ENCODE measurements at regions not wholly inside any gene's neighbourhood (a gene's known extent, or its start where the extent isn't known, plus 50 kb on each side); places are given as distances from the start of the nearest gene placed in this dataset.

DNA sequence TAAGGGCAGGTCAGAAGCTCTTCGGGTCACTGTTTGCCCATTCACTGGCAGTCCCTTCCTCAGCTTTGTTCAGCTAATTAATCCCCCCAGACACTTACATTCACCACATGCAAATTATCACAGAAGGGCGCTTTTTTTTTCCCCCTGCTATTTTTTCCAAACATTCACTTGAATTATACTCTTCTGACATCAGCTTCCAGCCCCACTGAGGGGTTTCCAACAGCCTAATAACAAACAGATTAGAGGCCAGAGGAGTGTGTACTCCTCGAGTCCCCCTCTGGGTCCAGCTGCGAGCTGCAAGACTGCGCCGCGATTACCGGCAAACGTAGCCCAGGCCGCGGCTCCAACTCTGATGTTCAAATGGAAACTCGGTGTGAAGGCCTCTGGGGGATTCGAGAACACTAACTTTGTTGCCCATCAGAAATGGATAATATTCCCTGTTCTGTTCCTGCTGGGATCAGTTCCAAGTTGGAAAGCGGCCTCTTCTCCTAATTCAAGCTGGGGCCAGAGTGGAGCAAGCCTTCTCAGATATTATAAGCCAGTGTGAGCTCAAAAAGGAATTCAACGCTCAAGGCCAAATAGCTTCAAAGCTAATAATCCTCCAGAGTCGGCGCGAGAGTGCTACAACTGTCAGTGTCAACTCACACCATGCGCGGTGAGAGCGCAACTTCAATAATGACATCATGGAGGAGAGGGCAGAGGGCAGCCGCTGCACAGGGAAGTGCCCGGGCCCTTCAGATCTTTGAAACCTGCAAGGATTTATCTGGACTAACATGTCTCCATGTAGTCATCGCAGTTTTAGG is 560.8 kb downstream of the BNC2 start:
- no peak for DNase-seq (ENCODE audit: low spot score)
- Mint-ChIP-seq H3K27me3 (ENCODE audit: unreplicated experiment) (peaks cover 14% of the 10 kb centered on the region), H3K4me3 (ENCODE audit: unreplicated experiment) (no peak overlapping the region), H3K36me3 (ENCODE audit: low read depth, unreplicated experiment) (no peaks in the 10 kb centered on the region), H3K9me3 (ENCODE audit: unreplicated experiment) (no peaks in the 10 kb centered on the region), H3K4me1 (ENCODE audit: unreplicated experiment) (no peaks in the 10 kb centered on the region), H3K27ac (ENCODE audit: unreplicated experiment) (no peak overlapping the region)
- TF ChIP-seq, protein P1, sequence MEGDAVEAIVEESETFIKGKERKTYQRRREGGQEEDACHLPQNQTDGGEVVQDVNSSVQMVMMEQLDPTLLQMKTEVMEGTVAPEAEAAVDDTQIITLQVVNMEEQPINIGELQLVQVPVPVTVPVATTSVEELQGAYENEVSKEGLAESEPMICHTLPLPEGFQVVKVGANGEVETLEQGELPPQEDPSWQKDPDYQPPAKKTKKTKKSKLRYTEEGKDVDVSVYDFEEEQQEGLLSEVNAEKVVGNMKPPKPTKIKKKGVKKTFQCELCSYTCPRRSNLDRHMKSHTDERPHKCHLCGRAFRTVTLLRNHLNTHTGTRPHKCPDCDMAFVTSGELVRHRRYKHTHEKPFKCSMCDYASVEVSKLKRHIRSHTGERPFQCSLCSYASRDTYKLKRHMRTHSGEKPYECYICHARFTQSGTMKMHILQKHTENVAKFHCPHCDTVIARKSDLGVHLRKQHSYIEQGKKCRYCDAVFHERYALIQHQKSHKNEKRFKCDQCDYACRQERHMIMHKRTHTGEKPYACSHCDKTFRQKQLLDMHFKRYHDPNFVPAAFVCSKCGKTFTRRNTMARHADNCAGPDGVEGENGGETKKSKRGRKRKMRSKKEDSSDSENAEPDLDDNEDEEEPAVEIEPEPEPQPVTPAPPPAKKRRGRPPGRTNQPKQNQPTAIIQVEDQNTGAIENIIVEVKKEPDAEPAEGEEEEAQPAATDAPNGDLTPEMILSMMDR (IDR thresholded peaks at IDR 0.05; ENCODE audit: unreplicated experiment), result no peak

DNA sequence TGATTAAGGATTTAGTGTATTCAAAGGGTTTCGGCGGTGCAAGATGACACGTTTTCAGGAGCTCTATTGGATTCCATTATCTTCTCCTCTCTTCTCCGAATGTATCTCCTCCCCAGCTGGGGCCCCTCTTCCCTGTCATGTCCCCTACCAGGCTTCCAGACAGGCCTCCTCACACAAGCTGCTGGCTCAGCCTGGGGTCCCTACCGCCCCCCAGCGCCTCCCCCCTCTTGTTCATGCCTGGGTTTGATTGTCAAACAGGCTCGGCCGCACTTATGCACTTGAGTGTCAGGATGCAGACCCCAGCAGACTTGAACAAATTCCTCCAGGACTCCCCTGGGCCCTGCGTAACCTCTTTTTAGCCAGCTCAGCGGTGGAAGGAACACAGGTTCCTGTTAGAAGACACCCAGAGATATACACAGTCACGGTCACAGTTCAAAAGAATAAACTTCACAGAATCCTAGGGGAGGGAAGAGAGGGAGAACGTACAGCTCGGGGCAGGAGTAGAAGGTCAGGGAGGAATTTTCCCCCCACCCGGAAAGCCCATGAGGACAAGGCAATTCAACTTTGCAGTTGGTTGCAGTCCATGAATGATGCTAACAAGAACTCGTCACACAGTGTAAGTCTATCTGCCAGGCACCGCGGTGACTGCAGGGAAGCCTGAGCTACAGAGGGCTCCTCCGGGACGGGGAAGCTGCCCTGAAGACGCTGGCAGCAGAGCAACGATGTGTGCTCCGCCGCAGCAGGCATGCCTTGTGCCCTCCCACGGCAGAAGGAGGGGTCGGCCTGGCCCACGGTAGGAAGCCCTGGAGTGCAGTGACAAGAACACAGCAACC is 560.0 kb downstream of the BNC2 start:
- Mint-ChIP-seq H3K4me3 (ENCODE audit: unreplicated experiment) (no peak overlapping the region), H3K27ac (ENCODE audit: unreplicated experiment) (no peak overlapping the region)
- DNase-seq (ENCODE audit: low spot score), result no peak

DNA sequence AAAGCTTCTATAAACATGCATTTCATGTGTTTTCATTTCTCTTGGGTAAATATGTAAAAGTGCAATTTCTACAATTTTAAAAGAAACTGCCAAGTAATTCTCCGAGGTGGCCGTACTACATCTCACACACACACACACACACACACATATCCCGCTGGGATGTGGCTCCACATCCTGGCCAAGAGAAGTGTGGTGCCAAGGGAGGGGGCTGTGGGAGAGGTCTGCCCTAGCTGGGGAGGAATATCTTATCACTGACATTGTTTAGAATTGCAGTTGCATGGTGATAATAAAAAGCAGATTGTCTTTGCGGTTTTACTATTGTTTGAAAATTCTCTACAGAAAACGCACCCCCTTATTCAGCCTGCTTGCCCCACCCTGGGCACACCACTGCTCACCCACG is 558.4 kb downstream of the BNC2 start:
- Mint-ChIP-seq H3K4me3 (ENCODE audit: unreplicated experiment) (no peak overlapping the region), H3K9me3 (ENCODE audit: unreplicated experiment) (no peaks in the 10 kb centered on the region), H3K36me3 (ENCODE audit: low read depth, unreplicated experiment) (no peaks in the 10 kb centered on the region), H3K4me1 (ENCODE audit: unreplicated experiment) (peaks cover 10% of the 10 kb centered on the region), H3K27me3 (ENCODE audit: unreplicated experiment) (peaks cover 10% of the 10 kb centered on the region), H3K27ac (ENCODE audit: unreplicated experiment) (no peak overlapping the region)
- TF ChIP-seq, protein P1 (IDR thresholded peaks at IDR 0.05; ENCODE audit: unreplicated experiment), result no peak
- DNase-seq (ENCODE audit: low spot score), result no peak

More for the DNA sequence above, 560.0 kb downstream of the BNC2 start:
- H3K27me3 Mint-ChIP-seq (ENCODE audit: unreplicated experiment), result peaks cover 14% of the 10 kb centered on the region
- TF ChIP-seq, protein P1 (IDR thresholded peaks at IDR 0.05; ENCODE audit: unreplicated experiment), result no peak
- H3K4me1 Mint-ChIP-seq (ENCODE audit: unreplicated experiment), result peaks cover 4% of the 10 kb centered on the region
- no peaks in the 10 kb centered on the region for H3K9me3 Mint-ChIP-seq (ENCODE audit: unreplicated experiment)
- H3K36me3 Mint-ChIP-seq (ENCODE audit: low read depth, unreplicated experiment), result no peaks in the 10 kb centered on the region

DNA sequence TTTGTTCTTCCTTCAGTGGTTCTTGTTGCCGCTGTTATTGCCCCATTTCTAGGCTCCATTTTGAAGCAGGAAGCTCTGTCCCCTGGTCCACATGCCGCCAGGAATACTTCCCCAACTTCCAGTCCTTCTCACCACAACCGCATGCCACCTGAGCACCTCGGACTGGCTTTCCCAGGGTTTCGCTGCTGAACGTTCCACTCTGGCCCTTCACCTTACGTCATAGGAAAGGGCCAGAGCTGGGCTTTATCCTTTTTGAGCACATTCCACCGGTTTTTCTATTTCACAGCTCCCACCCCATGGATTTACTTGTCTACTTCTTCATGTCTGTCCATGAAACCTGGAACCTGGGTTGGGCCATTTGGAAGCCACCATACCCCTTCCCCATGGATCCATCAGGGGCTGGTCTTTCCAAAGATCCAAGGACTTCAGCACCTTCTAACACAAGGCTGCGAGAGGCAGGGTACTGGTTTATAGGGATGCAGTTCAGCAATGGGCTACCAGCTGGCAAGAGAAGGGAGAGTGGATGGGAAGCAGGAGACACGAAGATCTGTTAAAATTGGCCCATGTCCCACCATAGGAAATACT is 557.4 kb downstream of the BNC2 start:
- Mint-ChIP-seq H3K27me3 (ENCODE audit: unreplicated experiment) (peaks cover 8% of the 10 kb centered on the region), H3K4me1 (ENCODE audit: unreplicated experiment) (peaks cover 10% of the 10 kb centered on the region), H3K4me3 (ENCODE audit: unreplicated experiment) (no peak overlapping the region), H3K27ac (ENCODE audit: unreplicated experiment) (no peak overlapping the region), H3K9me3 (ENCODE audit: unreplicated experiment) (no peaks in the 10 kb centered on the region), H3K36me3 (ENCODE audit: low read depth, unreplicated experiment) (no peaks in the 10 kb centered on the region)
- TF ChIP-seq, protein P1 (IDR thresholded peaks at IDR 0.05; ENCODE audit: unreplicated experiment), result no peak
- no peak for DNase-seq (ENCODE audit: low spot score)

All from endothelial cell (in vitro differentiated cells).